Heart left ventricle (tissue), 13 donors: ENCODE measurements at regions not wholly inside any gene's neighbourhood (a gene's known extent, or its start where the extent isn't known, plus 50 kb on each side); places are given as distances from the start of the nearest gene placed in this dataset.

Experiments used
- POLR2A ChIP-seq, 2 donors: fragments of 450-650 bp; IDR thresholded peaks; one replicate each; pipeline ENCODE4 v1.6.1; 2017; ENCODE audit warnings: antibody characterized with exemption in 2 of 2, mild to moderate bottlenecking in 2 of 2, moderate library complexity in 2 of 2
- TF ChIP-seq, protein P1 (sequence below), 12 donors: fragments of 200-600 bp; sonication (generic) in 4 of 12; IDR thresholded peaks; one replicate each; pipeline versions ENCODE4 v1.5.0 to v1.8.0; 2018 to 2022; ENCODE audit warnings: antibody characterized with exemption in 12 of 12, mild to moderate bottlenecking in 5 of 12
- donor health status: ischemic (EF 13 %, LVEDD 7.1; RV severe dilation, severe dysfunction).
- donor health status: DM: no; HTN: yes; CAD: no.
- donor health status: DM: no; HTN: no; CAD: no.
- donor health status: ischemic (EF 25% LVEDD 6.9; RV normal size, moderate dysfunction).
- donor health status: ischemic (EF 25% LVEDD 5.7; RV mildly dilated, moderate dysfunction).
- donor health status: ischemic (EF 35%, LVEDD 5.7; RV mildly dilated, moderate dysfunction).
- donor health status: nonischemic (EF 11% LVEDD 7.7; RV severe dilation, severe dysfunction).
- donor health status: DM: yes; HTN: yes; CAD: no.
- donor health status: PGD.
- donor health status: ischemic (EF 29% LVEDD 5.4; RV normal size, mild dysfunction).
- donor health status: nonischemic (EF 23%, LVEDD 6.1; RV moderate dilation, normal function).

DNA sequence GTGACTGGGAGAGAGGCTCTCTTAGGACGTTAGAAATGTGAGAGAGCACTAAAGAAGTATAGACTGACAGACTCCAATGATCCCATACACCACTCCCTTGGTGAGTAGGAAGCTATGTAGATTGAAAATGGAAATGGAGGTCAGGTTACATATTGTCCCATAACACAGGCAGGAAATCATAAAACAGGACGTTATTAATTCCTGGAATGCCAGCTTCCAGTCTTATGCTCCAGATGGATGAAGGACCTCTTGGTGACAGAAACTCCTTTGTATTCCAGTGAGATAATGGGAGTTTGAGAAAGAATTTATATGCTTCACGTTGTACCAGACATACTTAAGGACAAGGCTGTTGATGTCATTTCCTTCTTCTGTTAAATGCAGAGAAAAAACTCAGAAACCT, 338.2 kb upstream of the ITGA1 start:
- TF ChIP-seq, protein P1, sequence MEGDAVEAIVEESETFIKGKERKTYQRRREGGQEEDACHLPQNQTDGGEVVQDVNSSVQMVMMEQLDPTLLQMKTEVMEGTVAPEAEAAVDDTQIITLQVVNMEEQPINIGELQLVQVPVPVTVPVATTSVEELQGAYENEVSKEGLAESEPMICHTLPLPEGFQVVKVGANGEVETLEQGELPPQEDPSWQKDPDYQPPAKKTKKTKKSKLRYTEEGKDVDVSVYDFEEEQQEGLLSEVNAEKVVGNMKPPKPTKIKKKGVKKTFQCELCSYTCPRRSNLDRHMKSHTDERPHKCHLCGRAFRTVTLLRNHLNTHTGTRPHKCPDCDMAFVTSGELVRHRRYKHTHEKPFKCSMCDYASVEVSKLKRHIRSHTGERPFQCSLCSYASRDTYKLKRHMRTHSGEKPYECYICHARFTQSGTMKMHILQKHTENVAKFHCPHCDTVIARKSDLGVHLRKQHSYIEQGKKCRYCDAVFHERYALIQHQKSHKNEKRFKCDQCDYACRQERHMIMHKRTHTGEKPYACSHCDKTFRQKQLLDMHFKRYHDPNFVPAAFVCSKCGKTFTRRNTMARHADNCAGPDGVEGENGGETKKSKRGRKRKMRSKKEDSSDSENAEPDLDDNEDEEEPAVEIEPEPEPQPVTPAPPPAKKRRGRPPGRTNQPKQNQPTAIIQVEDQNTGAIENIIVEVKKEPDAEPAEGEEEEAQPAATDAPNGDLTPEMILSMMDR (IDR thresholded peaks at IDR 0.05): no peak
- no peak for TF ChIP-seq POLR2A (IDR thresholded peaks at IDR 0.05)
